ENCODE measurements at regions not wholly inside any gene's neighbourhood (a gene's known extent, or its start where the extent isn't known, plus 50 kb on each side); places are given as distances from the start of the nearest gene placed in this dataset.
"Not testable (repeated sequence)": the region's sequence is repeated elsewhere in the genome, so short reads cannot be mapped to it uniquely, and the experiment has no call there.

DNA sequence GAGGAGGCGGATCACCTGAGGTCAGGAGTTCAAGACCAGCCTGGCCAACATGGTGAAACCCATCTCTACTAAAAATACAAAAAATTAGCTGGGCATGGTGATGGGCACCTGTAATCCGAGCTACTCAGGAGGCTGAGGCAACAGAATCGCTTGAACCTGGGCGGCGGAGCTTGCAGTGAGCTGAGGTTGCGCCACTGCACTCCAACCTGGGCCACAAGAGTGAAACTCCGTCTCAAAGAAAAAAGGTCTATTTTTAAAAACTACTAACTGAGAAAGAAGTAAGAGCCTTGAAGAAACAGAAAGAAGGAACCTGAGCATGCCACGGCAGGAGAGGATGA lies 95.7 kb upstream of the DLG1 start:
- H3K9me3 ChIP-seq (ENCODE audit: insufficient read depth in 2 of 2, low read depth in 1 of 2, low read length in 1 of 2); H2BK12ac ChIP-seq (ENCODE audit: low read depth, low read length); H4K20me1 ChIP-seq (replicated peaks in 1 of 2; ENCODE audit: control insufficient read depth in 1 of 2, insufficient read depth in 2 of 2, low read length in 2 of 2); POLR2A ChIA-PET (ENCODE audit: partially characterized antibody); H3K56ac ChIP-seq (replicated peaks; ENCODE audit: insufficient read length, low read depth, low read length); H3K27me3 ChIP-seq (replicated peaks in 1 of 4; ENCODE audit: control insufficient read depth in 3 of 4, extremely low read depth in 1 of 4, insufficient read depth in 3 of 4, low read length in 3 of 4); H3K23ac ChIP-seq (ENCODE audit: insufficient read length); H2AK5ac ChIP-seq (ENCODE audit: low read depth, low read length); H4K5ac ChIP-seq (ENCODE audit: insufficient read length, low read depth, low read length); H2BK20ac ChIP-seq (ENCODE audit: low read length); H3K79me1 ChIP-seq (ENCODE audit: low read depth, low read length); H3K27ac ChIP-seq (ENCODE audit: low read depth, low read length); H3K23me2 ChIP-seq (ENCODE audit: low read depth, low read length); H3K18ac ChIP-seq (ENCODE audit: extremely low read depth, low read length); DNase-seq (ENCODE audit: low read depth in 1 of 2, low spot score in 2 of 2); H2BK120ac ChIP-seq (replicated peaks; ENCODE audit: low read depth, low read length); H3K4me1 ChIP-seq (replicated peaks in 1 of 4; ENCODE audit: control insufficient read depth in 3 of 4, insufficient read depth in 4 of 4, low read length in 3 of 4); H4K8ac ChIP-seq (ENCODE audit: extremely low read depth, insufficient read depth, low read length); H3K9ac ChIP-seq (replicated peaks in 1 of 4; ENCODE audit: extremely low read depth in 1 of 4, low read depth in 3 of 4, low read length in 3 of 4); H2BK5ac ChIP-seq (ENCODE audit: low read depth, low read length); H4K91ac ChIP-seq (replicated peaks; ENCODE audit: insufficient read length, low read length); FAIRE-seq; H3K79me2 ChIP-seq (ENCODE audit: control insufficient read depth in 1 of 2, insufficient read depth in 2 of 2, low read length in 2 of 2); H3K4me3 ChIP-seq (ENCODE audit: extremely low read depth in 1 of 4, insufficient read depth in 2 of 4, low read depth in 3 of 4, low read length in 4 of 4); H3K14ac ChIP-seq (ENCODE audit: insufficient read length); H3K4me2 ChIP-seq (ENCODE audit: insufficient read depth in 1 of 2, low read depth in 2 of 2, low read length in 2 of 2); H3K4ac ChIP-seq (replicated peaks; ENCODE audit: insufficient read length, low read depth, low read length); H2BK15ac ChIP-seq (ENCODE audit: low read length); H3K36me3 ChIP-seq (ENCODE audit: control insufficient read depth in 2 of 4, insufficient read depth in 4 of 4, low read length in 3 of 4): not testable (repeated sequence)
- peak overlapping the region; percentile 70; the same call in 1 of the 2 replicates for H2AFZ ChIP-seq (ENCODE audit: low read length)
- 92% methylated on average over 8 of the region's 8 CpGs; no CpG with 5 or more reads in 1 of the 2 experiments for WGBS, 2 experiments (ENCODE audit: extremely low coverage in 1 of 2, insufficient coverage in 1 of 2, insufficient read length in 1 of 2, insufficient replicate concordance in 2 of 2, low coverage in 1 of 2, low lambda C conversion rate in 2 of 2, missing lambda C conversion rate in 1 of 2)
- CTCF ChIA-PET (ENCODE audit: partially characterized antibody): interaction anchor here (1.4 kb wide), 1 partner anchor 11 kb away, joined by 3 read pairs; no protein-coding TSS in a partner anchor

All from H1 (cell line).